HG02678 (cell line): ENCODE measurements at regions not wholly inside any gene's neighbourhood (a gene's known extent, or its start where the extent isn't known, plus 50 kb on each side); places are given as distances from the start of the nearest gene placed in this dataset.

Experiments
- ATAC-seq: cut with Tn5 transposase; IDR thresholded peaks from one replicate; pipeline ENCODE4 v1.9.1; 2021; ENCODE audit warnings: mild to moderate bottlenecking, moderate library complexity; ENCODE audit not compliant: unreplicated experiment

DNA sequence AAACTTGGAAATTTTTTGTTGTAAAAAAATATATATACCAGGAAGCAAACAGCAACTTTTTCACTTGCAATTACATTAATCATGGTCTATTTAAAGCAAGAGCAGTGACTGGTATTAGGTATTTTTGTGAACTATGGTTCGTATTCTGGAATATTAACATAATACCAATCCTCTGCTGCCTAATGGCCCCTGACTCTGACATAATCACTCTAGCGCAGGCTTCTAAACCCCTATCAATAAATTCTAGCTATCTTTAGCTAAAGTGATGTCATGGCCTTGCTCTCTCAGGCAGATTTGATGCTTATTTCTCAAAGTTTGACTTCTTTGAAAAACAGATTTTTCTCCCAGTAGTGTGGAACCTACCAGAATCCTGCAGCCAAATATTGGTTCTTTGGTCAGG, 808.3 kb downstream of the VGLL3 start:
- no peak for ATAC-seq

DNA sequence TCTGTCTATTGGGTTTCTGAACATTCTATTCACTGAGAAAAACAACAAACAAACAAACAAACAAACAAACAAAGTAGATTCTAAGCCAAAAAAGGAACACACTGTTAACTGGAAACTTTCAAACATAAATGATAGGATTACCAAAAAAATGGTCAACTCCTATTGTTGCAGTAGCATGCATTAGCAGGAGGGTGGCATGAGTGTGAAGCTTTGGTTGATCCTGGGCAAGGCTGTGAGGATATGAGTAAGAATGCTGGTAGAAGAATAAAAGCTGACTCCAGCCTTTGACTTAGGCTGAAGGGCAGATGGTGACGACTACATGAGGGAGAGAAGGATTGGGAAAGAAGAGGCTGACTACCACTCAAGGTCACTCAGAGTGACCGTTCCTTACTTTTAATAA, 810.3 kb downstream of the VGLL3 start:
- ATAC-seq = no peak

DNA sequence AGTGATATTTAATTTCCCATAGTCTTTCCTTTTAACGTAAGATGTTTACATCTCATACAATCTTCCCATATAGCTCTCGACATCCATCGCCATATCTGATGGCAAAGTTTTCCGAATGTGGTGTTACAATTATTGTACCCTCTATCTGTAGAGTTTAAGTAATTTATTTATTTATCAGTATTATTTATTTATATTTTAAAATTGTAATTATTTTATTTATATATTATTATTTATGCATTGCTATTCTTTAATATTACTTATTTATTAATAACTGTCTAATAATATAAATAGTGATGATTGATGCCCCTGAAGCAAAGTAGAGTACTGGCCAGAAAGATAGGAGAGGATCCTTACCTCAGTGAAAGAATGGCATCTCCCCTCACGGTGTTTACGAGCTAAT, 812.9 kb downstream of the VGLL3 start:
- ATAC-seq = no peak

DNA sequence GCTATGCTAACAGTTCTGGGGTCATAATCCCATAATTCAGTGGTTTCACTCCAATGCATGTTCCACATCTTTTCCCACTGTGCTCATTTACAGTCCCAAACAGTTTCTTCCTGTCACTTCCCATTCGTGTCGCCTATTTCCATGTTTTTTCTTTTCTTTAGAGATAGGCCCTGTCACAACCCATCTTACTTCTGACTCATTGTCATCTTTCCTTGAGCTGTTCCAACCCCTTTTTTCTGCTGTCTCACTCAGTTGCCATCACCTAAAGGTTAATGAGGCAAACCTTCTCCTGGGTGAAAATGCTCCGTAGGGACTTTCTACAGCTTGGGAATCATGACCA, 814.5 kb downstream of the VGLL3 start:
- ATAC-seq = no peak

DNA sequence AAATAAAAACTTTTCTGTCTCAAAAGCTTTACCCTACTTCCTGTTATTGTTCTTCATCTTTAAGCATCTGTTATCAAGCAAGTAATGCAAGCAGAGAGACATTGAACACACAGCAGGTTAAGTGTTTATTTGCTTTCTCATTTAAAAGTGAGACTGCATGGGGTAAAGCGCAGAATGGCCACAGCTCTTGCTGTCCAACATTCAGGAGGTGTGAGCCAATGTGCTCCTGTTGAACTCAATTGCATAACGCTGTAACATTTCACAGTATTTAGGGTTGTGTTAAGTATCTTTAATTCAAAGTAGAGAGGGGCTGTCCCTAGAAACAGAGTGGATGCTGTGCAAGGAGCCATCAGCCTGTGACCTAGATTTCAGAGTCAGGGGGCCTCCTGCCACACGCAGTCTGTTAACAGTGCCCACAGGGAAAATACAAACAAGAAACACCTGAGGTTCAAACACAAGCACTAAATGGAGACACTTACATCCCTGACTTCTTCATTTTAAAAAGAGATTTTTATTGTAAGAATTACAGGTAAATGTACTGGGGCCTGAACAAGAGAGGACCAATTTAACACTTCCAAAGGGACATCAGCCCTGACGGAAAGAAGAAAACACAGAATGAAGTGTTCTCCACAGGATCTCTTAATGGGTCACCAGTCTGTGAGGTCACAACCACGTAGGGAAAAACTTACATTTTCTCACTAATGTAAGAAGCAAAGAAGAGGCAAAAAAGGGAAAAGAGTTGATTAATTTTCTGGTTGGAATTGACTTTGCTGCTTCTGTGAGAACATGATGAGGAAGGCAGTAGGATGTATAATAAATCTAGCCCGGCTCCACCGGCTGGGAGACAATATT, 815.1 kb downstream of the VGLL3 start:
- ATAC-seq = no peak

DNA sequence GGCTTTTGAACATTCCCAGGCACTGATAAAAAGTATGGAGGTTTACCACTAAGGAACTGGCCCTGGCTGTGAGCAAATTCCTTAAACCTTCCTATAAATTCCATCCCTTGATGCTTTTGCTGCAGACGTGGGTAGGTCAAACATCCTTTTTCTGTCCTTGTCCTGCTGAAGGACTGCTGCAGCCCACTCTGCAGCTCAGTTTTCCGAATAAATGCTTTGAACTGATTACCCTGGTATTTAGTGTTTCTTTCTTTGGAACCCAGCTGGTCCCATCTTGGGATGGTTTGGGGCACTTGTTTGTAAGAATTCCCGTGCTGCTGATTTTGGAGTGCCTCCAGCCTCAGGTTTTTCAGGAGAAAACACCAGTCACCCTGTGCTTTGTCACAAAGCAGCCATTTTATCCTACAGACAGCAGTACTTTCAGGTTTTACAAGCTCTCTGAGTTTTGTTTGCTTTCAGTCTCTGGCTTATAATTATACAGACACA, 815.9 kb downstream of the VGLL3 start:
- ATAC-seq = no peak

DNA sequence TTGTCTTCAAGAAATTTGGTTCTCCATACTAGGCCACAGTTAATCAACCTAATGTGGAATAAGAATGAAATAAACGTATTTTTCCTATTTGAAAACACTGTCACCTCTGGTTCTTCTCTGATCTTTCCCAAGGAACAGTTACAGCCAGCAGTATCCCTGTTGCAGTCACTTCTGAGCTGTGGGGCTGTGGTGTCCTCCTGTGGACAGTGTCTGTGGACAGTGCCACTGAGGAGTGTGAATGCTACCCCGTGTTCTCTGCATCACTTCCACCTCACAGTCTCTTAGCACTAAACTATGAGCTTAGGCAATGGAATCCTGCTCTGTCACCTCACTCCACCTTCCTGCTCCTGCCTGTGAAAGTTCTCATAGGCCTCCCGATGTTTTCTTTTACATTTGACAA, 817.5 kb downstream of the VGLL3 start:
- no peak for ATAC-seq

DNA sequence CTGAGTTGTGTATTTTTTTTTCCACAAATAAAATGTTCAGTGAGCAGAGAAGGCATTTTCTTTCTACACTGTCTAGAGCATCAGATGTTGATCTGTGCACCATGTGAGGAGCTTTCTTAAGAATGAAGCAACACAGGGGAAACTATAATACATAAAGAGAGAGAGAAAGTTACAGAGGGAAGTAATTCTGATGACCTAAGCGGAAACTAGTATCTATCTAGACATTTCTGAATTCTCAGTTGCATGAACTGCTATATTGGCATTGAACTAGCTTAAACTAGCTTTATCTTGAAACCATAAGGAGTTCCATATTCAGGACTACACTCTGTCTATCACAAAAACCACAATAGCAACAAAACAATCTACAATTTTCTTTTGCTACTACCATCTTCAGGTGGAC, 822.4 kb downstream of the VGLL3 start:
- ATAC-seq = no peak

DNA sequence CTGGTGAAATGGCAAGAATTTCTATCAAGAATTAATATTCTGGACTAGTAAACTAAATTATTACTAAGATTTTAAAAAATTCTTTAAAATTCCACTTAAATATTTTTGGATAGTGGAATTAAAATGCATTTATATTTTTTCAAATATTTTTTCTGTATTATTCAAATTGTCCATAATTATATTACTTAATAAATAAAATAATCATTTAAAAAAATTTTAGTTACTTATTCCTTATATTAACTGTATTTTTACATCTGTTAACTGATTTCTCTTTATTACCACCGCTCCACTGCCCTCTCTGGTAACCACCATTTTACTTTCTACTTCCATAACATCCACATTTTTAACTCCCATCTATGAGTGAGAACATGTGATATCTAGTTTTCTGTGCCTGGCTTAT, 828.4 kb downstream of the VGLL3 start:
- no peak for ATAC-seq

DNA sequence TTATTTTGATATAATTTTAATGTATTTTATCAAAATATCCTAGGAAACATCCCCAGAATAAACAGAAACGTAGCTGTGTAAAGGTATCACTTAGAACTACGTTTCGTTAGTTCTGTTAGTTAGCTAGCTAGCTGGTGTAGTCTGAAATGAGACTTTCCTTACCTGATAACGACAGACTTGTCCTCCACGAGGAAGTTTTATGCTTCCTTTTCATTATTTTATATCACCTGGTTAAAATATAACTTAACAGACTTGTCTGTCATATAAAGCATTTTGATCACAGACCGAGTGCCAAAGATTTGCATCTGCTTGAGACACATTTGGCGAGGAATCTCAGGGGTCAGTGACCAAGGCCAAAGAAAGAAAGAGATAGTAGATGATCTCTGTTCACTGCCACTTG, 829.5 kb downstream of the VGLL3 start:
- ATAC-seq = no peak

DNA sequence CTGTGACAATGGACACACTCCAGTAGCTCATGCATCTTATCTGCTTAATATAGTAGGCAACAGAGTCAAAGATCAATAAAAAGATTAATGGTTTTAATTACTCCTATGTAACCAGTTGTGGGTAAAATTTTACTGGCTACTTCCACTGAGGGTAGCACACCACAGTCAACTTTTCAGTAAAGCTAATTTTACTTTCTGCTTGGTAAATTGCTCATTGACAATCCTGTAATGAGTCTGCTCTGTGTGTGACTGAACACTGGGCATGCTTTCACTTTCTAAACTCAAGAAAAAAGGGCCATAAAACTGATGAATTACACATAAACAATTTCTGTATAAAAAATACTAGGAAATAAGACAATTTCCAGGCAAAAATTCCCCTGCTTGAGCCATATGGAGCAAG, 838.3 kb downstream of the VGLL3 start:
- ATAC-seq = no peak

DNA sequence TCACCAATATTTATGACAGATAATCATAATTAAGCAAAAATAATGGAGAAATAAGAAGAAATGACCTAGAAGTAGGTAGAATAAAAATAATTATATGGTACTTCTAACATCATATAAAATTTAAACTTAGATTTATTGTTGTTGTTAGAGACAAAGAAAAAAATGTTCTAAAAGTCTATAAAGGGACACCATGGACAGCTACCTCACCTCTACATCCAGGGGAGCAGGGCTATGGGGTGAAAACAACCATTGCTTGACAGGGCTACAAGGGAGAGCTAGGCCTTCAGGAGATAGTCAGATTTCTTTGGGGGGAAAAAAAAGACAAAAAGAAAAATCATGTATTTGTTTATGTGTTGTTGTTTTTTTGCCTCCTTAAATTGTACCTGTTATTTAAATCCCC, 841.9 kb downstream of the VGLL3 start:
- no peak for ATAC-seq

DNA sequence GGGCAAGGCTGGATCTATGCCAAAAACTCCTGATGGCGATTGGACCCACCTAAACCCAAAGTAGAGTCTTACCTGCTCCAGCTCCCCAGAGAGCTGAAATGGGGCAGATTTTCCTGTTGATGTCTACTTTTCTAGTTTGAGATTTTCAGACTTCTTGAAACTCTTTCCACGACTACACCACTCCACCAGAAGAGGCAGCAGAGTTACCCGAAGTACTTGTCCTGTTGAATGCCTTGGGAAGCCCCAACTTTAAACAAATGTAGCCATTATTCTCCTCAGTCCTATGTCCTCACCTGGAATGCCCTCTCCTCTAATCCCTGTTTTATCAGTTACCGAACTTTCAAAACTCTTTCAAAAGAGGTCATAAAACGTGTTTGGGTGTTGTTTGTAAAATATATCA, 843.8 kb downstream of the VGLL3 start:
- ATAC-seq = no peak

DNA sequence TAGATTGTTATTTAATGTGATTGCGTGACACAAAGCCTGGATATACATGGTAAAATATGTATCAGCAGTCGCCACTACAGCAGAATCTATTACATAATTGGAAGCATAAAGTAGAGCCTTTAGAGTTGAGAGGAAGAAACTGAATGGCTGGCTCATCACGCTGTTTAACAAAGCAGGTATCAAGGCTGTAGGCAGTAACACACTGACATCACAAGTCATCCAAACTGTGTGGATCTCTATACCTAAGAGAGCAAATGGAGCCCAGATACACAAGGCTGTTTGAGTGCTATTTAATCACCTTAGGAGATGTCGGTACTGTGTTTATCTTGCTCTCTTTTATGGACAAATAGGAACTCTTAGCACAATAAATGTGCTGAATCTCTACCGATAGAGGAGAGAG, 864.4 kb downstream of the VGLL3 start:
- ATAC-seq = no peak
